ENCODE measurements at regions not wholly inside any gene's neighbourhood (a gene's known extent, or its start where the extent isn't known, plus 50 kb on each side); places are given as distances from the start of the nearest gene placed in this dataset.

GRCh38 chr16:79411805-79412204 is 188.7 kb downstream of the MAF start:
- no peak for DNase-seq (ENCODE audit: low spot score)
- in situ Hi-C loops (cut with MboI; ENCODE audit: low pct_unique_long_range_greater_than_20kb, low sequenced_read_pairs, unreplicated experiment) = no loop called here
- no peak for TF ChIP-seq CTCF (IDR thresholded peaks at IDR 0.05; ENCODE audit: extremely low read depth, insufficient read depth, missing control alignments)

GRCh38 chr16:79411357-79411756 is 189.2 kb downstream of the MAF start:
- no peak for DNase-seq (ENCODE audit: low spot score)
- in situ Hi-C loops (cut with MboI; ENCODE audit: low pct_unique_long_range_greater_than_20kb, low sequenced_read_pairs, unreplicated experiment) = no loop called here
- no peak for TF ChIP-seq CTCF (IDR thresholded peaks at IDR 0.05; ENCODE audit: extremely low read depth, insufficient read depth, missing control alignments)

DNA sequence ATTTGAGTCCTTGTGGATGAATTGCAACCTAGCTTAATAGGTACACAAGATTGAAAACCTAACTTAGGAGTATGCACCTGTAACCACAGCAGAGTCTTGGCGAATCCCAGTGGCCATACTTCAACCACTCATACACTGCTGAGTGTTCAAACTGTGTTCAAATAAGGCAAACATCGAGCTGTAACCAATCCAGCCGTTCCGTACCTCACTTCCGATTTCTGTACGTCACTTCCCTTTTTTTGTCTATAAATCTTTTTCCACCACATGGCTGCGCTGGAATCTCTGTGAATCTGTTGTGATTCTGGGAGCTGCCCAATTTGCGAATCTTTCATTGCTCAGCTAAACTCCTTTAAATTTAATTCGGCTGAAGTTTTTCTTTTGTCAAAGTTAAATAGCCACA is 190.6 kb downstream of the MAF start:
- TF ChIP-seq CTCF (IDR thresholded peaks at IDR 0.05; ENCODE audit: extremely low read depth, insufficient read depth, missing control alignments) = no peak
- no peak for DNase-seq (ENCODE audit: low spot score)
- in situ Hi-C loops (cut with MboI; ENCODE audit: low pct_unique_long_range_greater_than_20kb, low sequenced_read_pairs, unreplicated experiment) = no loop called here

GRCh38 chr16:79408355-79408754 is 192.2 kb downstream of the MAF start:
- no peak for TF ChIP-seq CTCF (IDR thresholded peaks at IDR 0.05; ENCODE audit: extremely low read depth, insufficient read depth, missing control alignments)
- in situ Hi-C loops (cut with MboI; ENCODE audit: low pct_unique_long_range_greater_than_20kb, low sequenced_read_pairs, unreplicated experiment) = no loop called here
- no peak for DNase-seq (ENCODE audit: low spot score)

- TF ChIP-seq CTCF (IDR thresholded peaks at IDR 0.05; ENCODE audit: extremely low read depth, insufficient read depth, missing control alignments) = no peak
- no peak for DNase-seq (ENCODE audit: low spot score)
- in situ Hi-C loops (cut with MboI; ENCODE audit: low pct_unique_long_range_greater_than_20kb, low sequenced_read_pairs, unreplicated experiment) = no loop called here
Observed at GRCh38 chr16:79407461-79408135, 192.9 kb downstream of the MAF start.

- in situ Hi-C loops (cut with MboI; ENCODE audit: low pct_unique_long_range_greater_than_20kb, low sequenced_read_pairs, unreplicated experiment) = no loop called here
- TF ChIP-seq CTCF (IDR thresholded peaks at IDR 0.05; ENCODE audit: extremely low read depth, insufficient read depth, missing control alignments) = no peak
- no peak for DNase-seq (ENCODE audit: low spot score)
Observed at GRCh38 chr16:79407005-79407404, 193.5 kb downstream of the MAF start.

Data from GM13977 (cell line).